ENCODE measurements at regions not wholly inside any gene's neighbourhood (a gene's known extent, or its start where the extent isn't known, plus 50 kb on each side); places are given as distances from the start of the nearest gene placed in this dataset.

DNA sequence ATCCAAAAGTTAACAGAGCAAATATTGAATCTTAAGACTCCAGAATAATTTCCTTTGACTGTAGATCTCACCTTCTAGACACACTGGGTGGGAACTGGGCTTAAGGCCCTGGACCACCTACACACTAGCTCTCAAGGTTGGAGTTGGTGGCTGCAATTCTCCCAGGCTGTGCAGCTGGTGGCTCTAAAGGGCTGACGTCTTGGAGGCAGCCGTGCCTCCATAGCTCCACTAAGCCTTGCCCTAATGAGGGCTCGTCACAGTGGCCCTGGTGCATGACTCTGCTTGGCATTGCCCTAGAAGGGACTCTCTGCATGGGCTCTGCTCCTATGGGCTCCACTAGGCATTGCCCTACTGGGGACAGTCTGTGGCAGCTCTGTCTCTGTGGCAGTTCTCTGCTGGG, 1005.2 kb downstream of the CCSER2 start:
- Histone ChIP-seq H3K4me1 (ENCODE audit: insufficient read depth, low read length, poor library complexity, severe bottlenecking) (no peaks in the 10 kb centered on the region), H4K20me1 (ENCODE audit: insufficient read depth, low read length, poor library complexity, severe bottlenecking) (no peaks in the 10 kb centered on the region), H2AFZ (ENCODE audit: low read length) (no peak overlapping the region), H3K9me2 (replicated peaks; ENCODE audit: low read depth, low read length) (no peaks in the 10 kb centered on the region), H3K36me3 (ENCODE audit: insufficient read depth, low read length) (no peaks in the 10 kb centered on the region), H3K4me3 (ENCODE audit: low read length, poor library complexity, severe bottlenecking) (no peak overlapping the region), H3K9me3 (ENCODE audit: insufficient read depth, low read depth, low read length) (no peaks in the 10 kb centered on the region; the same call in 1 of the 2 replicates), H3F3A (ENCODE audit: low read depth) (no peaks in the 10 kb centered on the region), H3K79me2 (ENCODE audit: insufficient read depth, low read length) (no peaks in the 10 kb centered on the region), H3K9ac (ENCODE audit: low read depth, low read length, poor library complexity, severe bottlenecking) (no peak overlapping the region), H3K4me2 (ENCODE audit: low read depth, low read length, poor library complexity, severe bottlenecking) (no peak overlapping the region), H3K27me3 (ENCODE audit: insufficient read depth, low read length, poor library complexity, severe bottlenecking) (no peaks in the 10 kb centered on the region)
- TF ChIP-seq EZH2phosphoT487 (IDR thresholded peaks at IDR 0.05; ENCODE audit: borderline replicate concordance), result no peak
- TF ChIP-seq, protein P1, sequence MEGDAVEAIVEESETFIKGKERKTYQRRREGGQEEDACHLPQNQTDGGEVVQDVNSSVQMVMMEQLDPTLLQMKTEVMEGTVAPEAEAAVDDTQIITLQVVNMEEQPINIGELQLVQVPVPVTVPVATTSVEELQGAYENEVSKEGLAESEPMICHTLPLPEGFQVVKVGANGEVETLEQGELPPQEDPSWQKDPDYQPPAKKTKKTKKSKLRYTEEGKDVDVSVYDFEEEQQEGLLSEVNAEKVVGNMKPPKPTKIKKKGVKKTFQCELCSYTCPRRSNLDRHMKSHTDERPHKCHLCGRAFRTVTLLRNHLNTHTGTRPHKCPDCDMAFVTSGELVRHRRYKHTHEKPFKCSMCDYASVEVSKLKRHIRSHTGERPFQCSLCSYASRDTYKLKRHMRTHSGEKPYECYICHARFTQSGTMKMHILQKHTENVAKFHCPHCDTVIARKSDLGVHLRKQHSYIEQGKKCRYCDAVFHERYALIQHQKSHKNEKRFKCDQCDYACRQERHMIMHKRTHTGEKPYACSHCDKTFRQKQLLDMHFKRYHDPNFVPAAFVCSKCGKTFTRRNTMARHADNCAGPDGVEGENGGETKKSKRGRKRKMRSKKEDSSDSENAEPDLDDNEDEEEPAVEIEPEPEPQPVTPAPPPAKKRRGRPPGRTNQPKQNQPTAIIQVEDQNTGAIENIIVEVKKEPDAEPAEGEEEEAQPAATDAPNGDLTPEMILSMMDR (conservative IDR thresholded peaks at IDR 0.05; ENCODE audit: low read length), result no peak

DNA sequence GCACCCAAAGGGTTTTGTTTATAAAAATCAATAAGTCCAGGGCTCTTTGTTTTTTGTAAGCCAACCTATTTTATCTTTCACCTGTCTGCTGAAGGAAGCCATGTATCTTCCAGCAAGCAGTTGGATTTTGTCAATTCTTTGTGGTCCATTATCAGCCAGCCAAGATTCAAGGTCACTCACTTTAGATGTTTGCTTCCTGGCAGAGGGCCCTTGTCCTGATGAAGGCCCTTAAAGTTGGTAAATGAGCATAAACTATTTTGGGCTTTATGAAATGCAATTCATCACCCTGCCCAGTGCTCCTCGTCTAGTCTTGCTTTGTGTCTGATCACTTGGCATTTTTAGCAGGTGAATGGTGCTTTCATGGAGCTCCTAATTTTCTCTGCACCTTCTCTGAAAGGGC, 1004.2 kb downstream of the GRID1 start:
- no peaks in the 10 kb centered on the region for H3K9me3 ChIP-seq (ENCODE audit: insufficient read depth, low read depth, low read length)
- H3F3A ChIP-seq (ENCODE audit: low read depth), result no peaks in the 10 kb centered on the region
- no peaks in the 10 kb centered on the region for H3K27me3 ChIP-seq (ENCODE audit: insufficient read depth, low read length, poor library complexity, severe bottlenecking)
- no peaks in the 10 kb centered on the region for H3K4me1 ChIP-seq (ENCODE audit: insufficient read depth, low read length, poor library complexity, severe bottlenecking)
- no peaks in the 10 kb centered on the region for H4K20me1 ChIP-seq (ENCODE audit: insufficient read depth, low read length, poor library complexity, severe bottlenecking)
- no peaks in the 10 kb centered on the region for H3K9me2 ChIP-seq (replicated peaks; ENCODE audit: low read depth, low read length)
- no peak overlapping the region for H3K9ac ChIP-seq (ENCODE audit: low read depth, low read length, poor library complexity, severe bottlenecking)
- no peaks in the 10 kb centered on the region for H3K79me2 ChIP-seq (ENCODE audit: insufficient read depth, low read length)
- no peak overlapping the region for H3K4me2 ChIP-seq (ENCODE audit: low read depth, low read length, poor library complexity, severe bottlenecking)
- no peaks in the 10 kb centered on the region for H3K36me3 ChIP-seq (ENCODE audit: insufficient read depth, low read length)
- TF ChIP-seq, protein P1 (conservative IDR thresholded peaks at IDR 0.05; ENCODE audit: low read length), result no peak
- no peak for TF ChIP-seq EZH2phosphoT487 (IDR thresholded peaks at IDR 0.05; ENCODE audit: borderline replicate concordance)
- no peak overlapping the region for H2AFZ ChIP-seq (ENCODE audit: low read length)
- H3K4me3 ChIP-seq (ENCODE audit: low read length, poor library complexity, severe bottlenecking), result no peak overlapping the region

DNA sequence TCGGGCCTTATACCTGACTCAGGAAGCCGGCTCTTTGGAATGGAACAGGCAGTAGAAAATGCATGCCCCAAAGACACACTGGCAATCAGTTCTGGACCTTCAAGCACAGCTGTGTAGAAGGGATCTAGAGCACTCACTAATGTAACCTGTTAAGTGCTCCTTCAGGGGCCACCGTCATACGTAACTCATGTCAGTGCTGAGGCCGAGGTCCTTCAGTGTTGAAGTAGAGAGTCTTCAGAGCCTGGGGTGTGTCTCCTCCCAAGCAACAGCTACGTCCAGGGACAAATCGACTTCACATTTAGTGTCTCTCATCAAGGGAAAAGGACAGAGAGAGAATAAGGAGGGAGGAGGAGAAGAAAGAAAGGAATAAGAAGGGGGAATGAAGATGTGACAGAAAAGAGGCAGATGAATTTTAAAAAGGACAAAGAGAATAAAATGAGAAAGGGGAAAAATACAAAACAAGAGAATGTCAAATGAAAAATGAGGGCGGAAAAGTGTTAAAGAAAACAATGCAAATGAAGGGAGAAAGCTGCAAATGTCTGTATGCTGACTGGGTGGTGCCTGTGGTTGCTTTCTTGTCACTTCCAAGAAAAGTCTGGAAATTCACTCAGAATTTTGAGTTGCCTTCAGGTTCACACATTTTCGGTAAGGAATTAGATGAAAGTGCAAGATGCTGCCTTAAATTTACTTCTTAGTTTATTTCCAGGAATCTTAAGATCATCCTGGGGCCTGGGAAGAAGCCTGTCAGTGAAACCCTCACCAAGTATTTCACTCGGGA, 989.4 kb downstream of the GRID1 start:
- Histone ChIP-seq H3K4me1 (ENCODE audit: insufficient read depth, low read length, poor library complexity, severe bottlenecking) (no peaks in the 10 kb centered on the region), H3K4me3 (ENCODE audit: low read length, poor library complexity, severe bottlenecking) (no peak overlapping the region), H3F3A (ENCODE audit: low read depth) (no peaks in the 10 kb centered on the region), H3K79me2 (ENCODE audit: insufficient read depth, low read length) (no peaks in the 10 kb centered on the region), H4K20me1 (ENCODE audit: insufficient read depth, low read length, poor library complexity, severe bottlenecking) (no peaks in the 10 kb centered on the region), H2AFZ (ENCODE audit: low read length) (no peak overlapping the region), H3K4me2 (ENCODE audit: low read depth, low read length, poor library complexity, severe bottlenecking) (no peak overlapping the region), H3K9me3 (ENCODE audit: insufficient read depth, low read depth, low read length) (no peaks in the 10 kb centered on the region; the same call in 1 of the 2 replicates), H3K9me2 (replicated peaks; ENCODE audit: low read depth, low read length) (no peaks in the 10 kb centered on the region), H3K9ac (ENCODE audit: low read depth, low read length, poor library complexity, severe bottlenecking) (no peak overlapping the region), H3K36me3 (ENCODE audit: insufficient read depth, low read length) (no peaks in the 10 kb centered on the region), H3K27me3 (ENCODE audit: insufficient read depth, low read length, poor library complexity, severe bottlenecking) (no peaks in the 10 kb centered on the region)
- TF ChIP-seq EZH2phosphoT487 (IDR thresholded peaks at IDR 0.05; ENCODE audit: borderline replicate concordance), result no peak
- TF ChIP-seq, protein P1 (conservative IDR thresholded peaks at IDR 0.05; ENCODE audit: low read length), result no peak

Data from Loucy (cell line).